Right atrium auricular region (tissue), 2 donors: ENCODE measurements at regions not wholly inside any gene's neighbourhood (a gene's known extent, or its start where the extent isn't known, plus 50 kb on each side); places are given as distances from the start of the nearest gene placed in this dataset.
"Not testable (repeated sequence)": the region's sequence is repeated elsewhere in the genome, so short reads cannot be mapped to it uniquely, and the experiment has no call there.

Source experiments
- DNase-seq: peaks from one replicate; pipeline ENCODE4 v3.0.0-alpha.2; 2019; ENCODE audit warnings: low spot score
- H3K27ac ChIP-seq, 2 donors: fragments of 200-600 bp; sonication (generic); 1 replicate in 1 of 2; 2 replicates in 1 of 2; pipeline ENCODE4 v1.5.1; 2016 to 2019
- H3K27me3 ChIP-seq, 2 donors: fragments of 200-600 bp; sonication (generic); one replicate each; pipeline versions ENCODE4 v1.5.1 to v1.6.0; 2017 to 2019
- H3K36me3 ChIP-seq: fragments of 200-600 bp; sonication (generic); one replicate; pipeline ENCODE4 v1.5.1; 2016
- H3K4me1 ChIP-seq, 2 donors: fragments of 200-600 bp; sonication (generic); one replicate each; pipeline versions ENCODE4 v1.5.1 to v1.6.0; 2017 to 2019
- H3K4me3 ChIP-seq, 2 donors: fragments of 200-600 bp; sonication (generic); 1 replicate in 1 of 2; 2 replicates in 1 of 2; pipeline ENCODE4 v1.5.1; 2017 to 2019; ENCODE audit warnings: mild to moderate bottlenecking in 1 of 2, moderate library complexity in 1 of 2
- H3K9me3 ChIP-seq, 2 donors: fragments of 200-600 bp; sonication (generic); one replicate each; pipeline ENCODE4 v1.5.1; 2019
- TF ChIP-seq, protein P1 (sequence below), 2 donors: fragments of 200-600 bp; sonication (generic); IDR thresholded peaks; one replicate each; pipeline ENCODE4 v1.5.1; 2019; ENCODE audit warnings: antibody characterized with exemption in 2 of 2

- Histone ChIP-seq H3K9me3 (no peaks in the 10 kb centered on the region), H3K27me3 (no peaks in the 10 kb centered on the region)
- TF ChIP-seq, protein P1, sequence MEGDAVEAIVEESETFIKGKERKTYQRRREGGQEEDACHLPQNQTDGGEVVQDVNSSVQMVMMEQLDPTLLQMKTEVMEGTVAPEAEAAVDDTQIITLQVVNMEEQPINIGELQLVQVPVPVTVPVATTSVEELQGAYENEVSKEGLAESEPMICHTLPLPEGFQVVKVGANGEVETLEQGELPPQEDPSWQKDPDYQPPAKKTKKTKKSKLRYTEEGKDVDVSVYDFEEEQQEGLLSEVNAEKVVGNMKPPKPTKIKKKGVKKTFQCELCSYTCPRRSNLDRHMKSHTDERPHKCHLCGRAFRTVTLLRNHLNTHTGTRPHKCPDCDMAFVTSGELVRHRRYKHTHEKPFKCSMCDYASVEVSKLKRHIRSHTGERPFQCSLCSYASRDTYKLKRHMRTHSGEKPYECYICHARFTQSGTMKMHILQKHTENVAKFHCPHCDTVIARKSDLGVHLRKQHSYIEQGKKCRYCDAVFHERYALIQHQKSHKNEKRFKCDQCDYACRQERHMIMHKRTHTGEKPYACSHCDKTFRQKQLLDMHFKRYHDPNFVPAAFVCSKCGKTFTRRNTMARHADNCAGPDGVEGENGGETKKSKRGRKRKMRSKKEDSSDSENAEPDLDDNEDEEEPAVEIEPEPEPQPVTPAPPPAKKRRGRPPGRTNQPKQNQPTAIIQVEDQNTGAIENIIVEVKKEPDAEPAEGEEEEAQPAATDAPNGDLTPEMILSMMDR (IDR thresholded peaks at IDR 0.05) = no peak
These were observed 142.2 kb upstream of the C11orf58 start for GRCh38 chr11:16596231-16596630.

GRCh38 chr11:16591157-16591556 is 147.3 kb upstream of the C11orf58 start:
- Histone ChIP-seq H3K27ac (no peak overlapping the region), H3K4me1 (peaks cover 0 to 22% of the 10 kb centered on the region in 2 donors), H3K27me3 (no peaks in the 10 kb centered on the region), H3K9me3 (no peaks in the 10 kb centered on the region), H3K36me3 (no peaks in the 10 kb centered on the region), H3K4me3 (no peak overlapping the region)
- no peak for DNase-seq
- TF ChIP-seq, protein P1 (IDR thresholded peaks at IDR 0.05) = no peak

More at GRCh38 chr11:16596231-16596630, 142.2 kb upstream of the C11orf58 start:
- no peaks in the 10 kb centered on the region for H3K36me3 ChIP-seq
- H3K4me3 ChIP-seq = no peak overlapping the region
- no peak overlapping the region for H3K27ac ChIP-seq
- H3K4me1 ChIP-seq = peaks cover 0 to 11% of the 10 kb centered on the region in 2 donors
- DNase-seq = no peak

DNA sequence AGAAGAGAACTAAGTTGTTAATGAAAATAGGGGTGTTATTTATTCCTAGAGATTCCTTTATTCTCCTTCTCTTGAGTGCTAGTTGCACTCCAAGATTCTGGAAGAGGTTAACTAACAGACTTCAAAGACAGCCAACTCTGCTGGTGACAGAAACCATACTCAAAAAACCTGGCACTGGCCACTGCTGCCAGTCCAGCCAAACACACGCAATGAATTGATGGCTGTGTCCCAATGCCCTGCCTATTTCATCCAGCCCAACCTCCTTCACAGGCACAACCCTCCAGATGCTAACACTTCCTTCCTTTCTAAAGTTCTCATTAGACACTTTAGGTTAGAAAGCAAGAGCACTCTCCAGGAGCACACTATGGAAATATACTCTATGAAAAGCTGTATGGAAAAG is 150.8 kb upstream of the C11orf58 start:
- TF ChIP-seq, protein P1 (IDR thresholded peaks at IDR 0.05) = no peak
- Histone ChIP-seq H3K36me3 (no peaks in the 10 kb centered on the region), H3K4me1 (peaks cover 0 to 20% of the 10 kb centered on the region in 2 donors), H3K27ac (no peak overlapping the region), H3K9me3 (no peaks in the 10 kb centered on the region), H3K27me3 (no peaks in the 10 kb centered on the region), H3K4me3 (no peak overlapping the region)
- DNase-seq = no peak

DNA sequence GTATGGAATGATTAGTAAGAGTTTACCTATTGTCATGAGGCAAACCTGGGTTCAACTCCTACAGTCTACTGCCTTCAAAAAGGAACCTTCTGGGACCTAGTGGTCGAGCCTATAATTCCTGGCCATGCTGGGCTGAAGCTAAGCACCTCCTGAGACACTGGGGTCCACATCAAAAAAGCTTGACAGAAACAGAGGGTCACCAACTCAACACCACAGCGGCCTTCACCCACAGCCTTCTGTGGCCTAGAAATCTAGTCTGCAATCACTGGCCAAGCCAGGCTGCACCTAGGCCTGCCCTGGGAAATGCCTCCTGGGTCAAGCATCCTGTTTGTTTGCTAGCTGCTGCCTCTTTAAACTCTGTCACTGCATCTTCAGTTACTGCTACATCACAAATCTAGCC is 153.9 kb upstream of the C11orf58 start:
- Histone ChIP-seq H3K4me3 (no peak overlapping the region), H3K4me1 (peaks cover 0 to 16% of the 10 kb centered on the region in 2 donors), H3K27me3 (no peaks in the 10 kb centered on the region), H3K36me3 (no peaks in the 10 kb centered on the region), H3K27ac (no peak overlapping the region), H3K9me3 (no peaks in the 10 kb centered on the region)
- TF ChIP-seq, protein P1 (IDR thresholded peaks at IDR 0.05) = no peak
- no peak for DNase-seq

GRCh38 chr11:16581078-16581477 is 157.4 kb upstream of the C11orf58 start:
- not testable (repeated sequence) for H3K4me1 ChIP-seq, H3K9me3 ChIP-seq, H3K27ac ChIP-seq, DNase-seq, H3K4me3 ChIP-seq, H3K27me3 ChIP-seq, H3K36me3 ChIP-seq

DNA sequence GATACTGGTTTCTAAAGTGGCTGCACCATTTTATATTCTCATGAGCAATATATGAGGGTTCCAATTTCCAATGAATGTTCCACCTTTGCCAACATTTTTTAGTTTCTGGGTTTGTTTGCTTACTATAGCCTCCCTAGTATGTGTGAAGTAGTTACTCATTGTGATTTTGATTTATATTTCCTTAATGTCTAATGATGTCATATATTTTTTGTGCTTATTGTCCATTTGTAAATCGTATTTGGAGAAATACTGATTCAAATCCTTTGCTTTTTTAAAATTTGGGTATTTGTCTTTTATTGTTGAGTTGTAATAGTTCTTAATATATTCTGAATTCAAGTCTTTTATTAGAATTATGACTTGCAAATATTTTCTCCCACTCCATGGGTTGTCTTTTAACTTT is 161.0 kb upstream of the C11orf58 start:
- H3K27me3 ChIP-seq = no peaks in the 10 kb centered on the region
- TF ChIP-seq, protein P1 (IDR thresholded peaks at IDR 0.05) = no peak
- H3K27ac ChIP-seq = no peak overlapping the region
- H3K36me3 ChIP-seq = no peaks in the 10 kb centered on the region
- H3K9me3 ChIP-seq = no peaks in the 10 kb centered on the region
- no peak overlapping the region for H3K4me3 ChIP-seq
- peaks cover 0 to 10% of the 10 kb centered on the region in 2 donors for H3K4me1 ChIP-seq
- DNase-seq = no peak

GRCh38 chr11:16574889-16575288 is 163.6 kb upstream of the C11orf58 start:
- not testable (repeated sequence) for H3K27ac ChIP-seq, H3K9me3 ChIP-seq, H3K36me3 ChIP-seq, H3K27me3 ChIP-seq, H3K4me3 ChIP-seq, H3K4me1 ChIP-seq, DNase-seq
